ENCODE measurements at regions not wholly inside any gene's neighbourhood (a gene's known extent, or its start where the extent isn't known, plus 50 kb on each side); places are given as distances from the start of the nearest gene placed in this dataset.

GRCh38 chr6:81608776-81609175, 143.7 kb downstream of the TENT5A start:
- no peak for TF ChIP-seq TAF1 (IDR thresholded peaks at IDR 0.05; ENCODE audit: low read depth, low read length)
- TF ChIP-seq POLR2AphosphoS5 (IDR thresholded peaks at IDR 0.05; ENCODE audit: low read depth, low read length), result no peak
- TF ChIP-seq POLR2A (IDR thresholded peaks at IDR 0.05; ENCODE audit: low read depth, low read length), result no peak
- no peak for TF ChIP-seq POU2F2 (IDR thresholded peaks at IDR 0.05; ENCODE audit: low read depth, low read length)

Measured in GM12891 (cell line).